ENCODE measurements at regions not wholly inside any gene's neighbourhood (a gene's known extent, or its start where the extent isn't known, plus 50 kb on each side); places are given as distances from the start of the nearest gene placed in this dataset.

DNA sequence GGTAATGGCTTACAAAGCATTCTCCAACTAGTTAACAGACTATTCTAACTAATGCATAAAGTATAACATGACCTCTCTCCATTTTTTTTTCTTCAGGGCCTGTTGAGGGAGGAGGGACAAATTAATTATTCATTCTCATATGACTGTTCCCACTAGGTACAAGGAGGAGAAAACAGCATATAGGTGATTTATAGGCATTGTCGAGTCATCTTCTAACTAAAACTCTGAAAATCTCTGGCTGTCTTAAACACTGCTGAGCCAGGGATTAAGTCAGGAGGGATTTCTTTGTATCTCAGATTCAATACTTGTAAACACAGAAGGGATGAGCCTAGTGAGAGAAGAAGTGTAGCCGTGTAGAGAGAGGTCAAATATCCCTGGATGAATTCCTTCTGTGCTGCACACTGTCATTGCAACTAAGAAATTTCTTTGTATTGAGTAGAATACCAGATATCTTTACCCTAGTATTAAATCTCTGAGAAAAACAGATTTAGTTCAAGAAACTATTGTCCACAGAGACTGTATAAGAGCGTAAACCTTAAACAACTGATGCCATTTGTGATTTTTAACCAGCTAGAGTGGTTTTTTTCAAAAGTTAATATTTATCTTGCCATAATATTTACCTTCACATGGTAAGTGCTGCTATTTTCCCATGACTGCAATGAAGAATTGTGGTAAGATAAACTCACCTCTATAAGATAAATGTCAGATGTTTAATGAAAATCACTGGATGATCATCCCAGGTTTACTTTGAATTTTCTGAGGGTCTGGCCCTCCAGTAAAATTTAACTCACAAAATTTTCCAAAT lies 465.3 kb downstream of the RWDD3 start:
- H3K4me1 ChIP-seq: no peaks in the 10 kb centered on the region
- intact Hi-C loops (cut with DNase I): no loop called here
- no peaks in the 10 kb centered on the region for H3K36me3 ChIP-seq
- WGBS, 2 donors: 57 to 65% methylated on average over 3 of the region's 3 CpGs
- no peak overlapping the region for H3K27ac ChIP-seq
- no peaks in the 10 kb centered on the region for H3K27me3 ChIP-seq
- no peaks in the 10 kb centered on the region for H3K9me3 ChIP-seq
- no peak for DNase-seq
- TF ChIP-seq POLR2A (IDR thresholded peaks at IDR 0.05): no peak
- TF ChIP-seq, protein P1, sequence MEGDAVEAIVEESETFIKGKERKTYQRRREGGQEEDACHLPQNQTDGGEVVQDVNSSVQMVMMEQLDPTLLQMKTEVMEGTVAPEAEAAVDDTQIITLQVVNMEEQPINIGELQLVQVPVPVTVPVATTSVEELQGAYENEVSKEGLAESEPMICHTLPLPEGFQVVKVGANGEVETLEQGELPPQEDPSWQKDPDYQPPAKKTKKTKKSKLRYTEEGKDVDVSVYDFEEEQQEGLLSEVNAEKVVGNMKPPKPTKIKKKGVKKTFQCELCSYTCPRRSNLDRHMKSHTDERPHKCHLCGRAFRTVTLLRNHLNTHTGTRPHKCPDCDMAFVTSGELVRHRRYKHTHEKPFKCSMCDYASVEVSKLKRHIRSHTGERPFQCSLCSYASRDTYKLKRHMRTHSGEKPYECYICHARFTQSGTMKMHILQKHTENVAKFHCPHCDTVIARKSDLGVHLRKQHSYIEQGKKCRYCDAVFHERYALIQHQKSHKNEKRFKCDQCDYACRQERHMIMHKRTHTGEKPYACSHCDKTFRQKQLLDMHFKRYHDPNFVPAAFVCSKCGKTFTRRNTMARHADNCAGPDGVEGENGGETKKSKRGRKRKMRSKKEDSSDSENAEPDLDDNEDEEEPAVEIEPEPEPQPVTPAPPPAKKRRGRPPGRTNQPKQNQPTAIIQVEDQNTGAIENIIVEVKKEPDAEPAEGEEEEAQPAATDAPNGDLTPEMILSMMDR (IDR thresholded peaks at IDR 0.05): no peak
- no peak overlapping the region for H3K4me3 ChIP-seq (replicated peaks in 1 of 3)

DNA sequence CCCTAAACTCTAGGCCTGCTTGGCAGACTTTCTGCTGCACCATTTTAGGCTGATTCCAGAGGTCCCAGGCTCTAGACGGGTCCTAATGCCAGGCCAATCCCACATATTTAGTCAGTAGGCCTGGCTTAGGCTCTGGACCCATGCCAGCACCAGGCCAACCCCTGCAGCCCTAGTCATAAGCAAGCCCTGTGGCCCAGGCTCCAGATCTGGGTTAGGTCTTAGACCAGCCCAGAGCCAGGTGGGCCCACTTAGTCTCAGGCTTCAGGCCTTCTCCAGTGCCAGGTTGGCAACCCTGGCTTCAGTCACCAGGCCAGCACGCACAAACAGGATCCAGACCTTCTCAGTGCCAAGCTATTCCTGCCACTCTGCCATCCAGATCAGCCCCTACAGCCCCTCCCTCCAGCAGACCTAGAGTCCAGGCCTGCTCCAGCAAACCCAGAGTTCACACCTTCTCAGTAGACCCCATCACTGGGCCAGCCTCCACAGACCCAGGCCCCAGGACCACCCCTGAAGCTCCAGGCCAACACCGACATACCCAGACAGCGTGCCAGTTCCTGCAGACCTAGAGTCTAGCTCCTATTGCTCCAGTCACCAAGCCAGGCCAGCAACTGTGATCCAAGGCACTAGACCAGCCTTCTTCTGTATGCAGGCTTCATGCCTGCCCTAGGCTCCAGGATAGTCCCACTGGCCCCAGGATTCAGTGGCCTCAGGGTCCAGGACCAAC lies 467.6 kb downstream of the RWDD3 start:
- WGBS, 2 donors: 90% methylated on average over 4 of the region's 4 CpGs; no CpG with 5 or more reads in 1 of the 2 donors
- DNase-seq: no peak

DNA sequence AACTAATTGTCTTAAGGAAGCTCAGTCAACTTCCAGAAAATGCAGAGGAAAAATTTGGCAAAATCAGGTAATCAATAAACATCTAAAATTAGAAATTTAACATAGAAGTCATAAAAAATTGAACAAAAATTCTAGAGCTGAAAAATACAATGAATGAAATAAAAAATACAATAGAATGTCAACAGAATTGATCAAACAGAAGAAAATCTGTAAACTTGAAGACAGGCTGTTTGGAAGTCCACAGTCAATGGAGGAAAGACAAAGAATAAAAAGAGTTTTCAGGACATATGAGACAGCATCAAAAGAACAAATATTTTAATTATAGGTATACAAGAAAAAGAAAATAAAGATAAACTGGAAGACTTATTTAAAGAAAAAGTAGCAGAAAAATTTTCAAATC lies 469.0 kb downstream of the RWDD3 start:
- Histone ChIP-seq H3K4me3 (replicated peaks in 1 of 3) (no peak overlapping the region), H3K27me3 (no peaks in the 10 kb centered on the region), H3K27ac (no peak overlapping the region), H3K36me3 (no peaks in the 10 kb centered on the region), H3K9me3 (no peaks in the 10 kb centered on the region), H3K4me1 (no peaks in the 10 kb centered on the region)
- TF ChIP-seq, protein P1 (IDR thresholded peaks at IDR 0.05): no peak
- TF ChIP-seq POLR2A (IDR thresholded peaks at IDR 0.05): no peak
- intact Hi-C loops (cut with DNase I): no loop called here
- DNase-seq: no peak

More for the DNA sequence above, 467.6 kb downstream of the RWDD3 start:
- H3K4me3 ChIP-seq (replicated peaks in 1 of 3): no peak overlapping the region
- intact Hi-C loops (cut with DNase I): no loop called here
- TF ChIP-seq POLR2A (IDR thresholded peaks at IDR 0.05): no peak
- TF ChIP-seq, protein P1 (IDR thresholded peaks at IDR 0.05): no peak
- no peaks in the 10 kb centered on the region for H3K4me1 ChIP-seq
- H3K27me3 ChIP-seq: no peaks in the 10 kb centered on the region
- no peaks in the 10 kb centered on the region for H3K9me3 ChIP-seq
- H3K27ac ChIP-seq: no peak overlapping the region
- H3K36me3 ChIP-seq: no peaks in the 10 kb centered on the region

DNA sequence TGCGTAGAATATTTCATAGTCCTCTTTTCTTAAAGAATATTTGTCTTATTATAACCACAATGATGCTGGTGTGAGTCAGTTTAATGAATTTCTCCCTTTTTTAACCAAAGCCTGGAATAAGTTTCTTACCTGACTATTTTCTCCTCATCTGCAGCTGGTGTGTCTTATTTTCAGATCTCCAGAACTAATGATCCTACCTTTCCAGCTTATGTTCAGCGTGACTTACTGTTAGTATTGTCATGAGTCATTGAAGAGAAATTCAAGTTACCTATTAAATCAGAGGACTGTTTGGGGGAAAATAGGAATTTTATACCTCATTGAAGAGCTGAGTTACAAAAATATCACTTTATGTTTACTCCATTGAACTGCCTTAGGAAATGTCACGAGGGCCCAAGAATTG lies 482.1 kb downstream of the RWDD3 start:
- Histone ChIP-seq H3K36me3 (no peaks in the 10 kb centered on the region), H3K9me3 (no peaks in the 10 kb centered on the region), H3K27ac (no peak overlapping the region), H3K27me3 (no peaks in the 10 kb centered on the region), H3K4me1 (no peaks in the 10 kb centered on the region), H3K4me3 (replicated peaks in 1 of 3) (no peak overlapping the region)
- intact Hi-C loops (cut with DNase I): no loop called here
- DNase-seq: no peak
- TF ChIP-seq, protein P1 (IDR thresholded peaks at IDR 0.05): no peak
- no peak for TF ChIP-seq POLR2A (IDR thresholded peaks at IDR 0.05)
- WGBS, 2 donors: 85 to 93% methylated on average over 3 of the region's 3 CpGs

DNA sequence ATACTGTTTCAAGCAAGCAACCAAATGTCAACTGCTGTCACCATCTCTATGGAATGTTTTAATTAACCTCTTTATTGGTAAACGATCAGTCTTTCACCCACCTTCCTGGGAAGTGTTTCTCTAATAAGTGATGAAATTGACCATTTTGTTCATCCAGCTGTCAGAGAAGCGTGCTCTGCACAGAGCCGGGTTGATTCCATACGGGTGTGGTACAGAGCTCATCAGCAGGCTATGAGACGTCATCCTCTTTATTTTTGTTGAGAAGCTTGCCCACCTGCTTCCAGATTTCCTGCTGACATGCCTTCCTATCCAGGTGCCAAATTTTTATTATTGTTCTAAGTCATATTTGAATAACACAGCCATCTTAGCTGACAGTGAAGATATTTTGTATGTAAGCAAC lies 482.5 kb downstream of the RWDD3 start:
- TF ChIP-seq, protein P1 (IDR thresholded peaks at IDR 0.05): no peak
- TF ChIP-seq POLR2A (IDR thresholded peaks at IDR 0.05): no peak
- H3K36me3 ChIP-seq: no peaks in the 10 kb centered on the region
- WGBS, 2 donors: 85 to 90% methylated on average over 5 of the region's 5 CpGs
- no peak overlapping the region for H3K4me3 ChIP-seq (replicated peaks in 1 of 3)
- intact Hi-C loops (cut with DNase I): no loop called here
- H3K27ac ChIP-seq: no peak overlapping the region
- no peaks in the 10 kb centered on the region for H3K9me3 ChIP-seq
- no peaks in the 10 kb centered on the region for H3K27me3 ChIP-seq
- H3K4me1 ChIP-seq: no peaks in the 10 kb centered on the region
- no peak for DNase-seq

All from thyroid gland (tissue), 4 donors.